HG03558 (cell line): ENCODE measurements at regions not wholly inside any gene's neighbourhood (a gene's known extent, or its start where the extent isn't known, plus 50 kb on each side); places are given as distances from the start of the nearest gene placed in this dataset.

Experiments used
- ATAC-seq: cut with Tn5 transposase; IDR thresholded peaks from one replicate; pipeline ENCODE4 v1.9.1; 2021; ENCODE audit warnings: moderate number of reproducible peaks; ENCODE audit not compliant: unreplicated experiment; ENCODE audit errors: extremely low read depth

- no peak for ATAC-seq
Measured at GRCh38 chr2:219929835-219930234, 302.4 kb downstream of the SLC4A3 start.

GRCh38 chr2:219939647-219940046, 312.2 kb downstream of the SLC4A3 start:
- ATAC-seq = no peak

DNA sequence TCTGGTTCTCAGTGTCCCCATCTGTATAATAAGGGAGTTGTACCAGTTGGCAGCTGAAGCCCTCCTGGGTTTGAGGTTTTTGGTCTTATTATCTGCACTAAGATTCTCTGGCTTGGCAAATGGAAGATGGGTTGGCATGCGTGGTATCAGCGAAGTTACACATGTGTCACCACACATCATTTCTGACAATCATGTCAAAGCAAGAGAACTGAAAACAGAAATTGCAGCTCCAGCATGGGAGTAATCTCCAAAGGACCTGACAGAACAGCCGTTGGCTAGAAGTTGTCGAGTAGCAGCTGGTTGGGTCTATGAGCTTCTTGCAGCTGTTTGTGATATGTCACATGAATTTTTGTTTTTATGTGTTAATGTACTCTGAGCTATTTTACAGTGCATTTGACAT, 317.4 kb downstream of the SLC4A3 start:
- ATAC-seq = no peak

GRCh38 chr2:219946021-219946420, 318.6 kb downstream of the SLC4A3 start:
- ATAC-seq = no peak

DNA sequence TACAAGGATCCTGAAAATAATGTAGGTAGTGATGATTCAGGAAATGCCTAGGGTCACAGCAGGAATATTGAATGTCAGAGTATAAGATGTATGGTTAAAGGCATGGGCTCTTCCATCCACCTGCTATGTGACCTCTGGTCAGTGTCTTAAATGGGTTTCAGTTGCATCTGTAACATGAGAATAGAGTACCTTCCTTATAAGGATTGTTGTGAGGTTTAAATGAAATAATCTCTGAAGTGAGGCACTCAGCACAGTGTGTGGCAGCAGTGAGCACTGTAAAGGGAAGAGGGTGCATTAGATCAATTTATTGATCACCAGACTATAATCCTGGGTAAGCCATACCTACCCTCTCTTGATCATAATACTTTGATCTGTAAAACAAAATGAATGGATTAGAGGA, 319.1 kb downstream of the SLC4A3 start:
- no peak for ATAC-seq

GRCh38 chr2:219947575-219947974, 320.1 kb downstream of the SLC4A3 start:
- ATAC-seq = no peak

DNA sequence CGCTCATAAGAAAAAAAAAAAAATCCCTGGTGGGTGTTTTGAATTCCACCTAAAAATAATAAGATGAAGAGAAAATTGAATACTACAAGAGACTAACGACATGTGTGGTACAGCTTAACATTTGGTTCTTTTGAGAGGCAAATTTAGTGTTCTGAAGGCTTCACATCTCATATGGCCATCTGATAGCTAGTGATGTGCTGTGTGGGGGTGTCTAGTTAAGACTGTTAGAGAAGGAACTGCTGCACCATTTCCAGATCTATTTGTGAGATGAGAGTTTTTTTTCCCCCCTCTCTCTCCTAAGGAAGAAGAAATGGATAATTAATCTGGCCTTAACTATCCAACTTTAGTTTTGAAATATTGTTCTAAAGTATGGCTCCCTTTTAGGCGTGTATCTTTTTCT, 321.6 kb downstream of the SLC4A3 start:
- no peak for ATAC-seq

GRCh38 chr2:219951099-219951498, 323.7 kb downstream of the SLC4A3 start:
- no peak for ATAC-seq

- no peak for ATAC-seq
Measured at GRCh38 chr2:219954331-219954730, 326.9 kb downstream of the SLC4A3 start.

DNA sequence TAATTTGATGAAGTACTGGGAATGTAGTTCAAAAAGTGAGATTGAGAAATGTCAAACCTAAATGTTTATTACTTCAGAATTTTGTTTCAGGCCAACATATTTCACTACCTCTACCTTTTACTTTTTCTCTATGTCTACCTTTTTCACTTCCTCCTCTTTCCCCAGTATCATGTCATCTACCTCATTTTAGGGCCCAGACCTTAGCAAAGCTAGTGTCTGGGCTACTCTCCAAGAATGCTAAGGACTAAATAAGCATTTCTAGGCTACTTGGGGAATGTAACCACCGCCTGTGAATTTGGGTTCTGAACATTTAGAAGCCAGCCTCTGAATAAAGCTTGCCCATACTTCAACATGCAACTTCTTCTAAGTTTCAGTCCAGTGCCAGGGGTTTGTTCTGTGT, 330.4 kb downstream of the SLC4A3 start:
- no peak for ATAC-seq

DNA sequence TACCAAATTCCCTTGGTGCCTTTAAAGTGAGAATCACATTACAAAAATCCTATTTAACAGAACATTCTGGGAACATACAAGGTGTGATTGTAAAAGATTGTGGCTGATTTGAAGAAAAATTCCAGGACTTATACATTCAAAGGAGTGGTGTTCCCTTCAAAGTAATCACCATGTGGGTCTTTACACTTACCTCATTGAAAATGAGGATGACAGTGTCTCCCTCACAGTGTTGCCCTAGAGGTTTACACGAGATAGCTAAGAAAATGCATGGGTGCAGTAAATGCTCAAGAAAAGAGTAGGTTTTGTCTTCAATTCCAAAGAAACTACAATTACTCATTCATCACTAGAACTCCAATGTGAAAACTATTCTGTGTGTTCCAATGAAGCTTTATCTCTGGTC, 331.5 kb downstream of the SLC4A3 start:
- ATAC-seq = no peak

- no peak for ATAC-seq
Measured at GRCh38 chr2:219959471-219959870, 332.0 kb downstream of the SLC4A3 start.

DNA sequence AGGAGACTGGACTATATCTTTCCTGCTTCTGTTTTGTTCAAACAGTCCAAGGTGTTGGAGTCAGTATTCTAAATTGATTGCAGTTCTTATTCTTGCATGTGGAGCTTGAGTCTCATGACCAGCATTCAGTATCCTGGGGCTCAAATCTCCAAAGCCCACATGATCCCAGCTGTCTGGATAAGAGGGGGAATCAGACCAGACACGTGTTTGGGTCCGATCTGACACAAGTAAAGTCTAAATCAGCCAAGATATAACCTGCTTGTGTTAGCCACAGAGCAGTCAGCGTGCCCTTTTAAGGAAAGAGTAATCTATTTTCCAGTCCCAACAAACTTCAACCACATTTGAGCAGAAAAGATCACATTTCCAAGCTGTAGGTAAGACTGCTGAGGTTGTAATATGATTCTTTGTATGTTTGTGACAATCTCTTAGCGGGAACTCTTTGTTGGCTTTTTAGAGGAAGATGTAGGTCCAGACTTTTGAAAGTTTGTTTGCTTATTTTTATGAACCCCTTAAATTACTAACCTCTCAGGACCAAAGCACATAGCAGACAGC, 334.6 kb downstream of the SLC4A3 start:
- no peak for ATAC-seq

DNA sequence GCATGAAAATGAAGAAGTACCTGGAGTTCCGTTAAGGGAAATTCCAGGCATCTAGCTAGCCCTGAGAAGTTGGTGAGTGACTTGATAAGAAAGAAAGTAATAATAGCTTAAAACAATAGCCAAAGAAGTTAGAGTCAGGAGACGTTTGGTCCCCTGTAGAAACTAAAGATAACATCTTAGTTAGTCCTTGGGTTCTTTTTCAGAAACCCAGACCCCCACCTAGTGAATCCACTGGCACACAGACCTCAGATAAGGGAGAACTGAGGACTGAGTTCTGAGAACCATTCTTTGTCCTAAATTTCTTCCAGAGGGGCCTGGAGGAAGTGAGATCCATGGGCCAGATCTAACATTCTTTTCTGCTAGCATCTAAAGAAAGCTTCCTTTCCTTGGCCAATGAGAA, 335.4 kb downstream of the SLC4A3 start:
- no peak for ATAC-seq

- ATAC-seq = no peak
Measured at GRCh38 chr2:219965287-219966194, 338.1 kb downstream of the SLC4A3 start.

- no peak for ATAC-seq
Measured at GRCh38 chr2:219967247-219968245, 340.1 kb downstream of the SLC4A3 start.

- ATAC-seq = no peak
Measured at GRCh38 chr2:219968685-219969345, 341.4 kb downstream of the SLC4A3 start.

- ATAC-seq = no peak
Measured at GRCh38 chr2:219969508-219969907, 342.1 kb downstream of the SLC4A3 start.

- ATAC-seq = no peak
Measured at GRCh38 chr2:219973136-219973535, 345.7 kb downstream of the SLC4A3 start.

DNA sequence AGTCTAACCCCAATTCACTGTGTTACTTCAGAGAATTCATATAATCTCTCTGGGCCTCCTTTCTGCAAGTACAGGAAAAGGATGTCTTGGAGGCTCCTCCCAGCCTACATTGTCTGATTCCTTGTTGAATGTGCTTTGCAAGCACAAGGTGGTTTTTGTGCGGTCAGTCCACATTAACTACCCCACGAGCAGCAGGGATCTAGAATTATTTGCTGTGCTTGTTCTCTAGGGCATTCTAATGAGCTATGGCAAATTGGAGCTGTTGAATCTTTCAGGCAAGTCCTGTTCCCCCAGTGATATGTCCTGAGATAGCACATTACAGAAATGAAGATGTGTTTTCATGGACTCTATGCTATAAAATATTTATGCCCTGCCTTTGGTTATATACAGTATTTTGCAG, 349.4 kb downstream of the SLC4A3 start:
- ATAC-seq = no peak
